HCT116 (cell line): ENCODE measurements at regions not wholly inside any gene's neighbourhood (a gene's known extent, or its start where the extent isn't known, plus 50 kb on each side); places are given as distances from the start of the nearest gene placed in this dataset.

Source experiments
- ATAC-seq: fragments of 200-7000 bp; cut with Tn5 transposase; 2 replicates; pipeline ENCODE4 v1.9.1; 2020; ENCODE audit warnings: mild to moderate bottlenecking, moderate library complexity
- BruUV-seq: library from RNA; stranded (reverse); fragments of 400-500 nt; replicated peaks from 2 replicates; lab custom pipeline; 2021; lab: Mats Ljungman, UMichigan
- CTCF ChIA-PET: fragments of 300-600 bp; sonication (Branson Sonifier 250); formaldehyde crosslinking; loops from one replicate; lab custom pipeline; 2021; ENCODE audit warnings: antibody characterized with exemption; lab: Charles Lee
- POLR2A ChIA-PET: fragments of 300-600, 350-600 bp; sonication (Branson Sonifier 250); formaldehyde crosslinking; loops from one replicate; lab custom pipeline; 2021; ENCODE audit warnings: antibody characterized with exemption; lab: Charles Lee
- RAD21 ChIA-PET, 2 experiments: fragments of 300-600 bp; sonication (Branson Sonifier 250); formaldehyde crosslinking; loops; one replicate each; lab custom pipeline; 2023; ENCODE audit warnings: low total read pairs in 2 of 2; ENCODE audit not compliant: uncharacterized antibody in 2 of 2, unreplicated experiment in 2 of 2, low non-redundant PET in 1 of 2; lab: Charles Lee
- DNase-seq: peaks from one replicate; pipeline ENCODE4 v3.0.0-alpha.2; 2010; ENCODE audit warnings: low read depth, low spot score
- H2AFZ ChIP-seq: fragments of 200-600 bp; shearing (Covaris generic), sonication (generic); 2 replicates; pipeline ENCODE4 v1.6.1; 2017; ENCODE audit warnings: low read depth, mixed run types, mixed read lengths, antibody characterized with exemption, low read length; ENCODE audit not compliant: poor library complexity, severe bottlenecking
- H3K27ac ChIP-seq: 2 replicates; pipeline ENCODE4 v1.5.1; 2012; ENCODE audit warnings: low read depth, low read length
- H3K27me3 ChIP-seq: fragments of 200-600 bp; sonication (generic); 2 replicates; pipeline ENCODE4 v1.6.1; 2016; ENCODE audit warnings: mixed run types, low read length, mixed read lengths; ENCODE audit not compliant: insufficient read depth
- H3K36me3 ChIP-seq, 2 experiments: fragments of 200-500 bp in 1 of 2; fragments of 200-600 bp in 1 of 2; sonication (Bioruptor generic) in 1 of 2; sonication (generic) in 1 of 2; 2 replicates each; pipeline versions ENCODE4 v1.5.1 to v1.6.1; 2014 to 2016; ENCODE audit warnings: low read length in 2 of 2, inconsistent platforms in 1 of 2, mixed read lengths in 1 of 2, mixed run types in 1 of 2; ENCODE audit not compliant: insufficient read depth in 2 of 2, control insufficient read depth in 1 of 2
- H3K4me1 ChIP-seq, 2 experiments: fragments of 200-600 bp in 1 of 2; sonication (generic) in 1 of 2; 2 replicates each; pipeline versions ENCODE4 v1.5.1 to v1.6.1; 2012 to 2017; ENCODE audit warnings: low read length in 2 of 2, inconsistent platforms in 1 of 2, mild to moderate bottlenecking in 1 of 2, mixed read lengths in 1 of 2, mixed run types in 1 of 2, moderate library complexity in 1 of 2; ENCODE audit not compliant: insufficient read depth in 2 of 2, control insufficient read depth in 1 of 2
- H3K4me2 ChIP-seq: fragments of 200-600 bp; sonication (generic); 2 replicates; pipeline ENCODE4 v1.6.1; 2017; ENCODE audit warnings: mixed run types, low read length, mixed read lengths
- H3K4me3 ChIP-seq, 2 experiments: fragments of 200-600 bp in 1 of 2; sonication (generic) in 1 of 2; replicated peaks in 1 of 2; 2 replicates each; pipeline ENCODE4 v1.5.1; 2011 to 2016; ENCODE audit warnings: low read length in 2 of 2, control low read depth in 1 of 2, low read depth in 1 of 2, mild to moderate bottlenecking in 1 of 2, mixed read lengths in 1 of 2, mixed run types in 1 of 2
- H3K79me2 ChIP-seq: fragments of 200-600 bp; sonication (generic); 2 replicates; pipeline ENCODE4 v1.6.1; 2017; ENCODE audit warnings: mild to moderate bottlenecking, mixed run types, low read length, moderate library complexity, mixed read lengths; ENCODE audit not compliant: insufficient read depth
- H3K9ac ChIP-seq: fragments of 200-600 bp; sonication (generic); 2 replicates; pipeline ENCODE4 v1.6.1; 2016; ENCODE audit warnings: low read length, mixed read lengths
- H3K9me2 ChIP-seq: fragments of 200-600 bp; sonication (generic), shearing (Covaris generic); 2 replicates; pipeline ENCODE4 v1.6.1; 2017; ENCODE audit warnings: mixed run types, mild to moderate bottlenecking, moderate library complexity; ENCODE audit not compliant: insufficient read depth
- H3K9me3 ChIP-seq, 2 experiments: fragments of 200-500 bp in 1 of 2; fragments of 200-600 bp in 1 of 2; sonication (Bioruptor generic) in 1 of 2; sonication (generic) in 1 of 2; 2 replicates each; pipeline ENCODE4 v1.6.1; 2014 to 2017; ENCODE audit warnings: low read length in 2 of 2, mixed read lengths in 2 of 2, inconsistent platforms in 1 of 2, low read depth in 1 of 2, mild to moderate bottlenecking in 1 of 2, mixed run types in 1 of 2, moderate library complexity in 1 of 2; ENCODE audit not compliant: control insufficient read depth in 1 of 2, insufficient read depth in 1 of 2
- H4K20me1 ChIP-seq: fragments of 200-600 bp; sonication (generic), shearing (Covaris generic); 2 replicates; pipeline ENCODE4 v1.6.1; 2017; ENCODE audit warnings: mixed run types, mild to moderate bottlenecking, moderate library complexity; ENCODE audit not compliant: insufficient read depth
- CEBPB ChIP-seq: IDR thresholded peaks from 2 replicates; pipeline ENCODE4 v1.6.1; 2012; ENCODE audit warnings: low read depth
- CTCF ChIP-seq, 3 experiments: fragments of 200-600 bp in 1 of 3; sonication (generic) in 1 of 3; IDR thresholded peaks in 2 of 3; conservative IDR thresholded peaks in 1 of 3; 2 replicates each; pipeline ENCODE4 v1.5.1; 2012 to 2017; ENCODE audit warnings: low read depth in 2 of 3, low read length in 2 of 3, antibody characterized with exemption in 1 of 3, borderline replicate concordance in 1 of 3, control low read depth in 1 of 3, mild to moderate bottlenecking in 1 of 3, mixed read lengths in 1 of 3, mixed run types in 1 of 3, moderate library complexity in 1 of 3; ENCODE audit not compliant: insufficient read depth in 1 of 3
- EZH2 ChIP-seq: fragments of 200-600 bp; sonication (generic); IDR thresholded peaks from 2 replicates; pipeline ENCODE4 v1.6.1; 2017; ENCODE audit warnings: antibody characterized with exemption, mixed run types
- EZH2phosphoT487 ChIP-seq: fragments of 200-600 bp; IDR thresholded peaks from 2 replicates; pipeline ENCODE4 v1.6.1; 2018; ENCODE audit warnings: antibody characterized with exemption, borderline replicate concordance
- FOSL1 ChIP-seq: IDR thresholded peaks from 2 replicates; pipeline ENCODE4 v1.6.1; 2012; ENCODE audit warnings: low read depth
- JUND ChIP-seq: IDR thresholded peaks from 2 replicates; pipeline ENCODE4 v1.6.1; 2012
- MAX ChIP-seq: IDR thresholded peaks from 2 replicates; pipeline ENCODE4 v1.6.1; 2012
- POLR2A ChIP-seq: IDR thresholded peaks from 2 replicates; pipeline ENCODE4 v1.7.0; 2011; ENCODE audit warnings: borderline replicate concordance; ENCODE audit not compliant: insufficient read depth, insufficient read length; ENCODE audit errors: extremely low read depth
- POLR2AphosphoS5 ChIP-seq: IDR thresholded peaks from 2 replicates; pipeline ENCODE4 v1.6.1; 2011; ENCODE audit warnings: mild to moderate bottlenecking, low read depth, low read length, moderate library complexity
- RAD21 ChIP-seq: IDR thresholded peaks from 2 replicates; pipeline ENCODE4 v1.6.1; 2012; ENCODE audit warnings: low read depth, mild to moderate bottlenecking
- SP1 ChIP-seq: IDR thresholded peaks from 2 replicates; pipeline ENCODE4 v1.6.1; 2012; ENCODE audit warnings: low read depth
- SRF ChIP-seq: IDR thresholded peaks from 2 replicates; pipeline ENCODE4 v1.6.1; 2012; ENCODE audit warnings: low read depth
- ZBTB33 ChIP-seq: IDR thresholded peaks from 2 replicates; pipeline ENCODE4 v1.6.1; 2011; ENCODE audit warnings: mild to moderate bottlenecking, low read length, moderate library complexity; ENCODE audit not compliant: insufficient replicate concordance; ENCODE audit errors: extremely low read depth
- ZFX ChIP-seq: fragments of 450-650 bp; IDR thresholded peaks from 2 replicates; pipeline ENCODE4 v1.6.1; 2017
- intact Hi-C: fragments of 100-400 bp; cut with micrococcal nuclease; formaldehyde crosslinking; loops from 2 replicates; pipeline ENCODE4 v1.10.0; 2022

- no peak overlapping the region for H3K4me3 ChIP-seq
- H3K9me3 ChIP-seq = peaks cover 15 to 21% of the 10 kb centered on the region in 2 experiments; a peak in 3 of 4 replicates
- no peaks in the 10 kb centered on the region for H3K79me2 ChIP-seq
- CTCF ChIA-PET = no interaction called here
- POLR2A ChIA-PET = no interaction called here
- no peak overlapping the region for H3K9ac ChIP-seq
- RAD21 ChIA-PET = no interaction called here
- intact Hi-C loops = no loop called here
- no peaks in the 10 kb centered on the region for H3K9me2 ChIP-seq
- DNase-seq = no peak
- no peak overlapping the region for H3K27ac ChIP-seq
- H3K36me3 ChIP-seq = no peaks in the 10 kb centered on the region
- H3K4me2 ChIP-seq = no peak overlapping the region
- no TSS peak for BruUV-seq
- no peak for TF ChIP-seq RAD21
- no peak for TF ChIP-seq JUND
- TF ChIP-seq SP1 = no peak
- no peak for TF ChIP-seq EZH2
- TF ChIP-seq CTCF (IDR thresholded peaks at IDR 0.05 in 2 of 3, conservative IDR thresholded peaks at IDR 0.05 in 1 of 3; ENCODE audit: borderline replicate concordance in 1 of 3, insufficient read depth in 1 of 3, low read depth in 2 of 3, low read length in 2 of 3) = no peak
- no peak for TF ChIP-seq MAX
- TF ChIP-seq ZFX = no peak
- TF ChIP-seq CEBPB = no peak
- TF ChIP-seq FOSL1 = no peak
- no peak for TF ChIP-seq SRF
- no peaks in the 10 kb centered on the region for H3K27me3 ChIP-seq
- H4K20me1 ChIP-seq = no peaks in the 10 kb centered on the region
- no peak for ATAC-seq
- H2AFZ ChIP-seq = no peak overlapping the region
- H3K4me1 ChIP-seq = no peaks in the 10 kb centered on the region
Observed at GRCh38 chr11:23679041-23679440, 817.8 kb upstream of the LUZP2 start.

GRCh38 chr11:23679981-23680380 is 816.9 kb upstream of the LUZP2 start:
- Histone ChIP-seq H3K4me3 (no peak overlapping the region), H3K9me2 (no peaks in the 10 kb centered on the region), H3K36me3 (no peaks in the 10 kb centered on the region), H3K9me3 (peaks cover 12 to 15% of the 10 kb centered on the region in 2 experiments; a peak in 3 of 4 replicates), H3K4me2 (no peak overlapping the region), H3K79me2 (no peaks in the 10 kb centered on the region), H3K27me3 (no peaks in the 10 kb centered on the region), H3K9ac (no peak overlapping the region), H3K4me1 (no peaks in the 10 kb centered on the region), H4K20me1 (no peaks in the 10 kb centered on the region), H3K27ac (no peak overlapping the region), H2AFZ (no peak overlapping the region)
- RAD21 ChIA-PET = no interaction called here
- CTCF ChIA-PET = no interaction called here
- ATAC-seq (no peak), DNase-seq (no peak)
- POLR2A ChIA-PET = no interaction called here
- no TSS peak for BruUV-seq
- intact Hi-C loops = no loop called here
- no peak for TF ChIP-seq POLR2A
- TF ChIP-seq SP1 = no peak
- no peak for TF ChIP-seq EZH2phosphoT487
- no peak for TF ChIP-seq CTCF (IDR thresholded peaks at IDR 0.05 in 2 of 3, conservative IDR thresholded peaks at IDR 0.05 in 1 of 3; ENCODE audit: borderline replicate concordance in 1 of 3, insufficient read depth in 1 of 3, low read depth in 2 of 3, low read length in 2 of 3)
- TF ChIP-seq ZFX = no peak
- no peak for TF ChIP-seq FOSL1
- TF ChIP-seq POLR2AphosphoS5 = no peak
- TF ChIP-seq CEBPB = no peak
- TF ChIP-seq RAD21 = no peak
- no peak for TF ChIP-seq ZBTB33
